H1 (cell line): ENCODE measurements at regions not wholly inside any gene's neighbourhood (a gene's known extent, or its start where the extent isn't known, plus 50 kb on each side); places are given as distances from the start of the nearest gene placed in this dataset.

Experiments
- CTCF ChIA-PET: fragments of 300-600 bp; sonication (Branson Sonifier 250); formaldehyde crosslinking; loops from one replicate; lab custom pipeline; 2021; ENCODE audit not compliant: partially characterized antibody; lab: Charles Lee
- POLR2A ChIA-PET: fragments of 300-600 bp; sonication (Branson Sonifier 250); formaldehyde crosslinking; loops from one replicate; lab custom pipeline; 2021; ENCODE audit warnings: inconsistent platforms; ENCODE audit not compliant: partially characterized antibody; lab: Charles Lee
- DNase-seq, 2 experiments: peaks; one replicate each; pipeline versions ENCODE4 v3.0.0 to v3.0.0-alpha.2; 2010 to 2022; ENCODE audit warnings: low spot score in 2 of 2, low read depth in 1 of 2, mixed read lengths in 1 of 2
- FAIRE-seq: peaks from 2 replicates; lab custom pipeline; 2011; peaks lifted over from hg19 to GRCh38; lab: Jason Lieb, UNC
- H2AFZ ChIP-seq: 2 replicates; pipeline ENCODE4 v1.8.1; 2012; ENCODE audit warnings: low read length, inconsistent platforms
- H2AK5ac ChIP-seq: 2 replicates; pipeline ENCODE4 v1.6.1; 2013; ENCODE audit warnings: low read depth, low read length
- H2BK120ac ChIP-seq: replicated peaks from 2 replicates; pipeline ENCODE3; 2013; ENCODE audit warnings: low read depth, low read length, inconsistent platforms
- H2BK12ac ChIP-seq: 2 replicates; pipeline ENCODE4 v1.6.1; 2013; ENCODE audit warnings: low read depth, low read length
- H2BK15ac ChIP-seq: 2 replicates; pipeline ENCODE4 v1.6.1; 2013; ENCODE audit warnings: low read length
- H2BK20ac ChIP-seq: 2 replicates; pipeline ENCODE4 v1.6.1; 2013; ENCODE audit warnings: low read length
- H2BK5ac ChIP-seq: 2 replicates; pipeline ENCODE4 v1.6.1; 2013; ENCODE audit warnings: low read depth, low read length
- H3K14ac ChIP-seq: 2 replicates; pipeline ENCODE4 v1.6.1; 2013; ENCODE audit warnings: inconsistent platforms; ENCODE audit not compliant: insufficient read length
- H3K18ac ChIP-seq: 2 replicates; pipeline ENCODE4 v1.6.1; 2013; ENCODE audit warnings: low read length; ENCODE audit errors: extremely low read depth
- H3K23ac ChIP-seq: 2 replicates; pipeline ENCODE4 v1.6.1; 2013; ENCODE audit warnings: inconsistent platforms; ENCODE audit not compliant: insufficient read length
- H3K23me2 ChIP-seq: 2 replicates; pipeline ENCODE4 v1.6.1; 2013; ENCODE audit warnings: low read depth, low read length
- H3K27ac ChIP-seq: 2 replicates; pipeline ENCODE4 v1.6.1; 2011; ENCODE audit warnings: low read depth, low read length, inconsistent platforms
- H3K27me3 ChIP-seq, 4 experiments: replicated peaks in 1 of 4; 1 replicate in 1 of 4; 2 replicates in 3 of 4; pipeline versions ENCODE4 v1.6.1 to v1.8.1; 2011 to 2013; ENCODE audit warnings: low read length in 3 of 4, mild to moderate bottlenecking in 3 of 4, inconsistent platforms in 2 of 4, mixed read lengths in 2 of 4, moderate library complexity in 1 of 4; ENCODE audit not compliant: control insufficient read depth in 3 of 4, insufficient read depth in 3 of 4; ENCODE audit errors: extremely low read depth in 1 of 4
- H3K36me3 ChIP-seq, 4 experiments: 2 replicates each; pipeline versions ENCODE4 v1.6.1 to v1.8.1; 2011 to 2013; ENCODE audit warnings: mild to moderate bottlenecking in 4 of 4, low read length in 3 of 4, moderate library complexity in 2 of 4, control low read depth in 1 of 4, inconsistent platforms in 1 of 4; ENCODE audit not compliant: insufficient read depth in 4 of 4, control insufficient read depth in 2 of 4
- H3K4ac ChIP-seq: replicated peaks from 2 replicates; pipeline ENCODE3; 2013; ENCODE audit warnings: low read length, low read depth, mixed read lengths, inconsistent platforms; ENCODE audit not compliant: insufficient read length
- H3K4me1 ChIP-seq, 4 experiments: replicated peaks in 1 of 4; 1 replicate in 1 of 4; 2 replicates in 3 of 4; pipeline versions ENCODE4 v1.6.1 to v1.8.1; 2011 to 2013; ENCODE audit warnings: low read length in 3 of 4, inconsistent platforms in 2 of 4, mixed read lengths in 1 of 4; ENCODE audit not compliant: insufficient read depth in 4 of 4, control insufficient read depth in 3 of 4
- H3K4me2 ChIP-seq, 2 experiments: 2 replicates each; pipeline versions ENCODE4 v1.6.1 to v1.8.1; 2011 to 2013; ENCODE audit warnings: low read depth in 2 of 2, low read length in 2 of 2, control low read depth in 1 of 2, inconsistent platforms in 1 of 2, mild to moderate bottlenecking in 1 of 2; ENCODE audit not compliant: insufficient read depth in 1 of 2
- H3K4me3 ChIP-seq, 4 experiments: fragments of 200-600, 300-600 bp in 1 of 4; sonication (generic), shearing (Covaris generic), sonication (Bioruptor Twin) in 1 of 4; 2 replicates each; pipeline versions ENCODE4 v1.5.1 to v1.8.1; 2011 to 2016; ENCODE audit warnings: low read length in 4 of 4, low read depth in 3 of 4, control low read depth in 2 of 4, inconsistent platforms in 2 of 4, mild to moderate bottlenecking in 2 of 4, mixed read lengths in 1 of 4, moderate library complexity in 1 of 4; ENCODE audit not compliant: insufficient read depth in 2 of 4; ENCODE audit errors: extremely low read depth in 1 of 4
- H3K56ac ChIP-seq: replicated peaks from 2 replicates; pipeline ENCODE3; 2013; ENCODE audit warnings: low read depth, mild to moderate bottlenecking, mixed read lengths, low read length, inconsistent platforms; ENCODE audit not compliant: insufficient read length
- H3K79me1 ChIP-seq: 2 replicates; pipeline ENCODE4 v1.6.1; 2013; ENCODE audit warnings: low read depth, low read length, control low read depth
- H3K79me2 ChIP-seq, 2 experiments: 2 replicates each; pipeline versions ENCODE4 v1.6.1 to v1.8.1; 2012 to 2013; ENCODE audit warnings: low read length in 2 of 2, mild to moderate bottlenecking in 2 of 2, inconsistent platforms in 1 of 2; ENCODE audit not compliant: insufficient read depth in 2 of 2, control insufficient read depth in 1 of 2
- H3K9ac ChIP-seq, 4 experiments: replicated peaks in 1 of 4; 1 replicate in 1 of 4; 2 replicates in 3 of 4; pipeline versions ENCODE4 v1.6.1 to v1.8.1; 2011 to 2013; ENCODE audit warnings: low read depth in 3 of 4, low read length in 3 of 4, control low read depth in 2 of 4, mild to moderate bottlenecking in 2 of 4, moderate library complexity in 2 of 4, inconsistent platforms in 1 of 4; ENCODE audit errors: extremely low read depth in 1 of 4
- H3K9me3 ChIP-seq, 2 experiments: 2 replicates each; pipeline versions ENCODE4 v1.6.1 to v1.8.1; 2012 to 2013; ENCODE audit warnings: mild to moderate bottlenecking in 2 of 2, moderate library complexity in 2 of 2, control low read depth in 1 of 2, inconsistent platforms in 1 of 2, low read depth in 1 of 2, low read length in 1 of 2, mixed read lengths in 1 of 2; ENCODE audit not compliant: insufficient read depth in 2 of 2
- H4K20me1 ChIP-seq, 2 experiments: replicated peaks in 1 of 2; 2 replicates each; pipeline versions ENCODE3 to v1.8.1; 2011 to 2013; ENCODE audit warnings: inconsistent platforms in 2 of 2, low read length in 2 of 2, mild to moderate bottlenecking in 1 of 2; ENCODE audit not compliant: insufficient read depth in 2 of 2, control insufficient read depth in 1 of 2
- H4K5ac ChIP-seq: 2 replicates; pipeline ENCODE4 v1.6.1; 2013; ENCODE audit warnings: low read length, low read depth, mixed read lengths, inconsistent platforms; ENCODE audit not compliant: insufficient read length
- H4K8ac ChIP-seq: 2 replicates; pipeline ENCODE4 v1.8.0; 2013; ENCODE audit warnings: mild to moderate bottlenecking, moderate library complexity, low read length, inconsistent platforms; ENCODE audit not compliant: insufficient read depth; ENCODE audit errors: extremely low read depth
- H4K91ac ChIP-seq: replicated peaks from 2 replicates; pipeline ENCODE3; 2013; ENCODE audit warnings: low read length, mixed read lengths, inconsistent platforms; ENCODE audit not compliant: insufficient read length
- NANOG ChIP-seq: IDR thresholded peaks from 2 replicates; pipeline ENCODE4 v1.6.1; 2011; ENCODE audit warnings: low read length, low read depth, mild to moderate bottlenecking, inconsistent platforms; ENCODE audit not compliant: insufficient read depth, poor library complexity, severe bottlenecking
- RAD21 ChIP-seq, 2 experiments: IDR thresholded peaks in 1 of 2; conservative IDR thresholded peaks in 1 of 2; 2 replicates each; pipeline ENCODE4 v1.6.1; 2011; ENCODE audit warnings: low read depth in 2 of 2, low read length in 2 of 2, improper control_type of control experiment in 1 of 2, inconsistent platforms in 1 of 2, mild to moderate bottlenecking in 1 of 2, moderate library complexity in 1 of 2
- SP2 ChIP-seq: IDR thresholded peaks from 2 replicates; pipeline ENCODE4 v1.6.1; 2012; ENCODE audit warnings: mild to moderate bottlenecking, low read length, inconsistent platforms
- SUZ12 ChIP-seq: fragments of 200-600 bp; sonication (generic); IDR thresholded peaks from 2 replicates; pipeline ENCODE4 v1.6.1; 2012; ENCODE audit warnings: mild to moderate bottlenecking, inconsistent platforms, low read length, moderate library complexity, mixed read lengths
- TAF7 ChIP-seq: optimal IDR thresholded peaks from 2 replicates; pipeline ENCODE3; 2011; ENCODE audit warnings: low read depth, mild to moderate bottlenecking, inconsistent platforms, low read length, moderate library complexity, borderline replicate concordance

- Histone ChIP-seq H3K14ac (no peak overlapping the region), H3K36me3 (no peaks in the 10 kb centered on the region), H4K5ac (no peak overlapping the region), H3K79me2 (no peaks in the 10 kb centered on the region), H3K79me1 (no peaks in the 10 kb centered on the region), H3K56ac (no peak overlapping the region), H3K9ac (no peak overlapping the region), H4K20me1 (no peaks in the 10 kb centered on the region), H3K27ac (no peak overlapping the region), H2BK20ac (no peak overlapping the region), H2AK5ac (no peak overlapping the region), H2BK5ac (no peak overlapping the region), H4K8ac (no peak overlapping the region), H4K91ac (no peak overlapping the region), H3K4me3 (no peak overlapping the region), H2AFZ (no peak overlapping the region), H2BK12ac (no peak overlapping the region), H3K27me3 (no peaks in the 10 kb centered on the region), H3K4me2 (no peak overlapping the region), H3K4ac (no peak overlapping the region), H2BK120ac (no peak overlapping the region), H3K23ac (no peak overlapping the region), H2BK15ac (no peak overlapping the region), H3K9me3 (no peaks in the 10 kb centered on the region), H3K18ac (no peak overlapping the region), H3K4me1 (peaks cover 0 to 2% (median 0%) of the 10 kb centered on the region in 4 experiments; a peak in 3 of 7 replicates), H3K23me2 (no peaks in the 10 kb centered on the region)
- FAIRE-seq (peak; percentile 89), DNase-seq (no peak)
- POLR2A ChIA-PET: interaction anchor here (0.7 kb wide), 1 partner anchor 1832 kb away, joined by 5 read pairs; no protein-coding TSS in a partner anchor
- TF ChIP-seq SP2 (no peak), NANOG (no peak), SUZ12 (no peak), TAF7 (no peak), RAD21 (IDR thresholded peaks at IDR 0.05 in 1 of 2, conservative IDR thresholded peaks at IDR 0.05 in 1 of 2; ENCODE audit: low read depth in 2 of 2, low read length in 2 of 2) (peak; percentile 30 to 38; a peak in 3 of 4 replicates)
- CTCF ChIA-PET: interaction anchor here (0.6 to 1.3 kb wide), 3 partner anchors 111 to 700 kb away, joined by 3 to 5 read pairs (median 3); no protein-coding TSS in a partner anchor
These were observed 542.6 kb downstream of the CFAP47 start for GRCh38 chrX:36462142-36462541.
